ENCODE measurements at regions not wholly inside any gene's neighbourhood (a gene's known extent, or its start where the extent isn't known, plus 50 kb on each side); places are given as distances from the start of the nearest gene placed in this dataset.

DNA sequence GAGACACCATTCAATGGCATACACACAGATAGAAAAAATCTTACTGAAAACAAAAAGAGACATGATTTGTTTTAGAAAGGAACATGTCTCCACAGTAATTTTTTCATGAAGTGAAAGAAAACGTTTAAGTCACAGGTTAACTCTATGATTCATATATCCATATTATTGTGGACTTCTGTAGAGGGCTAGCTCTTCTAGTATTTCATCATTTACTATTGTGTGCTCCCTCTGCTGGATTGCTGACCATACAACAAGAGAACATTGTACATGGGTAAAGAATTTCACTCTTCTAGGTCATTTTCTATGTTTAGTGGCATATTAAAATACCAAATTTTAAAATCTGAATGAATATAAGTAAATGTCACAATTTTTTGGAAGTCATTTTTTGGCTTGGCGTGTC, 91.8 kb upstream of the POU3F4 start:
- TF ChIP-seq ESRRA (CRISPR knock-in tag; IDR thresholded peaks at IDR 0.05; ENCODE audit: borderline replicate concordance): no peak
- TF ChIP-seq AFF4 (CRISPR knock-in tag; IDR thresholded peaks at IDR 0.05; ENCODE audit: borderline replicate concordance): no peak
- TF ChIP-seq PREB (CRISPR knock-in tag; IDR thresholded peaks at IDR 0.05; ENCODE audit: borderline replicate concordance): no peak
- no peak for TF ChIP-seq NFATC4 (CRISPR knock-in tag; IDR thresholded peaks at IDR 0.05)
- no peak for TF ChIP-seq ZSCAN18 (CRISPR knock-in tag; IDR thresholded peaks at IDR 0.05)
- CTCF ChIA-PET: no interaction called here
- Mint-ChIP-seq H3K9me3 (0 out of 2 replicates have a peak, but pooled peaks cover 6% of the 10 kb centered on the region), H3K36me3 (no peaks in the 10 kb centered on the region), H3K27ac (no peak overlapping the region), H3K4me1 (0 out of 2 replicates have a peak, but pooled peaks cover 3% of the 10 kb centered on the region), H3K27me3 (ENCODE audit: low read depth) (no peaks in the 10 kb centered on the region; the same call in 1 of the 2 replicates), H3K4me3 (no peak overlapping the region)
- DNase-seq (ENCODE audit: low spot score) (no peak), ATAC-seq (peak; percentile 34; the same call in 1 of the 2 replicates)
- POLR2A ChIA-PET: no interaction called here

DNA sequence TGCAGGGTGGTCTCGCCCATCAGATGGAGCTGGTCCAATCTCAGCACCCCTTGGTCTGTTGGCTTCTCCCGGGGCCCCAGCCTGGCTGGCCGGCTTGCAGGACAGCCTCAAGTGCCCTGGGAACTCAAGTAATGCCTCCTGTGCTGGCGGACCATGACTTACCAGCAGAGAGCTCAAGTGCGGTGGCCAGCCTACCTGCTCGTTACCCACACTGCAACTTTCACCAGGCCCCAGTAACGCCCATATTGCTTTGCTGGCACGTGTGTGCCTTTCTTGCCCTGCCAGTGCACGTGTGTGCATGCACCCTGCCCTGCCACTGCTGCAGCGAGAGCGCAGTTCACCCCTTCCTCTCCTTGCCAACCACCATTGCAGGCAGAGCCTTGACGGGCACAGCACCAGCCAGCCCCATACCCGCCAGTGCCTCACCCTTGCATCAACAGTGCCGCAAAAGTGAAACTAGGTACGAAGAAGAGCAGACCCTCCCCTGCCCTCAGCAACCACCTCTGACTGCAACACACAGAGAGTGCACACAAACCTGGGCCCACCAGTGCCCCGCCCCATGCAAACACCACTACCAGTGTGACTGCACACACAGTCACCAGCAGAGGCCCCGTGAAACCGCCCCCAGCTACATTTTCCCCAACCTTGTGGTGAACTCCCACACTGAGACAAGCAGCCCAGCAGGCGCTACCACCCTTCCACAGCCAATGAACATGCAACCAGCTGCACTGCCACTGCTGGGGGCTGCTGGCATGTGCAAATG, 88.9 kb upstream of the POU3F4 start:
- POLR2A ChIA-PET: no interaction called here
- H3K9me3 Mint-ChIP-seq: peaks cover 19% of the 10 kb centered on the region

GRCh38 chrX:83422836-83423235, 85.3 kb upstream of the POU3F4 start:
- H3K27ac Mint-ChIP-seq: no peak overlapping the region
- ATAC-seq: no peak
- H3K4me1 Mint-ChIP-seq: 0 out of 2 replicates have a peak, but pooled peaks cover 3% of the 10 kb centered on the region
- H3K9me3 Mint-ChIP-seq: peaks cover 23% of the 10 kb centered on the region
- no peak for DNase-seq (ENCODE audit: low spot score)
- ChIA-PET POLR2A (no interaction called here), CTCF (no interaction called here)
- no peaks in the 10 kb centered on the region for H3K27me3 Mint-ChIP-seq (ENCODE audit: low read depth)
- no peak overlapping the region for H3K4me3 Mint-ChIP-seq
- peaks cover 18% of the 10 kb centered on the region for H3K36me3 Mint-ChIP-seq
- TF ChIP-seq, protein P1, sequence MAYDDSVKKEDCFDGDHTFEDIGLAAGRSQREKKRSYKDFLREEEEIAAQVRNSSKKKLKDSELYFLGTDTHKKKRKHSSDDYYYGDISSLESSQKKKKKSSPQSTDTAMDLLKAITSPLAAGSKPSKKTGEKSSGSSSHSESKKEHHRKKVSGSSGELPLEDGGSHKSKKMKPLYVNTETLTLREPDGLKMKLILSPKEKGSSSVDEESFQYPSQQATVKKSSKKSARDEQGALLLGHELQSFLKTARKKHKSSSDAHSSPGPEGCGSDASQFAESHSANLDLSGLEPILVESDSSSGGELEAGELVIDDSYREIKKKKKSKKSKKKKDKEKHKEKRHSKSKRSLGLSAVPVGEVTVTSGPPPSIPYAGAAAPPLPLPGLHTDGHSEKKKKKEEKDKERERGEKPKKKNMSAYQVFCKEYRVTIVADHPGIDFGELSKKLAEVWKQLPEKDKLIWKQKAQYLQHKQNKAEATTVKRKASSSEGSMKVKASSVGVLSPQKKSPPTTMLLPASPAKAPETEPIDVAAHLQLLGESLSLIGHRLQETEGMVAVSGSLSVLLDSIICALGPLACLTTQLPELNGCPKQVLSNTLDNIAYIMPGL (CRISPR knock-in tag; IDR thresholded peaks at IDR 0.05): no peak
- no peak for TF ChIP-seq SMAD3 (CRISPR knock-in tag; IDR thresholded peaks at IDR 0.05; ENCODE audit: borderline replicate concordance)
- no peak for TF ChIP-seq GRHL2 (CRISPR knock-in tag; IDR thresholded peaks at IDR 0.05; ENCODE audit: insufficient replicate concordance, severe bottlenecking)
- no peak for TF ChIP-seq USF2 (CRISPR knock-in tag; IDR thresholded peaks at IDR 0.05)
- TF ChIP-seq NR1H2 (CRISPR knock-in tag; IDR thresholded peaks at IDR 0.05): no peak
- no peak for TF ChIP-seq USF1 (CRISPR knock-in tag; IDR thresholded peaks at IDR 0.05)
- TF ChIP-seq SOX15 (CRISPR knock-in tag; IDR thresholded peaks at IDR 0.05): no peak
- TF ChIP-seq KAT7 (CRISPR knock-in tag; IDR thresholded peaks at IDR 0.05; ENCODE audit: borderline replicate concordance): no peak
- no peak for TF ChIP-seq SMAD4 (CRISPR knock-in tag; IDR thresholded peaks at IDR 0.05)
- TF ChIP-seq EMX1 (CRISPR knock-in tag; IDR thresholded peaks at IDR 0.05): no peak
- TF ChIP-seq, protein P2, sequence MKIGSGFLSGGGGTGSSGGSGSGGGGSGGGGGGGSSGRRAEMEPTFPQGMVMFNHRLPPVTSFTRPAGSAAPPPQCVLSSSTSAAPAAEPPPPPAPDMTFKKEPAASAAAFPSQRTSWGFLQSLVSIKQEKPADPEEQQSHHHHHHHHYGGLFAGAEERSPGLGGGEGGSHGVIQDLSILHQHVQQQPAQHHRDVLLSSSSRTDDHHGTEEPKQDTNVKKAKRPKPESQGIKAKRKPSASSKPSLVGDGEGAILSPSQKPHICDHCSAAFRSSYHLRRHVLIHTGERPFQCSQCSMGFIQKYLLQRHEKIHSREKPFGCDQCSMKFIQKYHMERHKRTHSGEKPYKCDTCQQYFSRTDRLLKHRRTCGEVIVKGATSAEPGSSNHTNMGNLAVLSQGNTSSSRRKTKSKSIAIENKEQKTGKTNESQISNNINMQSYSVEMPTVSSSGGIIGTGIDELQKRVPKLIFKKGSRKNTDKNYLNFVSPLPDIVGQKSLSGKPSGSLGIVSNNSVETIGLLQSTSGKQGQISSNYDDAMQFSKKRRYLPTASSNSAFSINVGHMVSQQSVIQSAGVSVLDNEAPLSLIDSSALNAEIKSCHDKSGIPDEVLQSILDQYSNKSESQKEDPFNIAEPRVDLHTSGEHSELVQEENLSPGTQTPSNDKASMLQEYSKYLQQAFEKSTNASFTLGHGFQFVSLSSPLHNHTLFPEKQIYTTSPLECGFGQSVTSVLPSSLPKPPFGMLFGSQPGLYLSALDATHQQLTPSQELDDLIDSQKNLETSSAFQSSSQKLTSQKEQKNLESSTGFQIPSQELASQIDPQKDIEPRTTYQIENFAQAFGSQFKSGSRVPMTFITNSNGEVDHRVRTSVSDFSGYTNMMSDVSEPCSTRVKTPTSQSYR (CRISPR knock-in tag; IDR thresholded peaks at IDR 0.05): no peak
- no peak for TF ChIP-seq PRRX2 (CRISPR knock-in tag; IDR thresholded peaks at IDR 0.05)

More for the DNA sequence above, 88.9 kb upstream of the POU3F4 start:
- CTCF ChIA-PET: no interaction called here
- no peak overlapping the region for H3K4me3 Mint-ChIP-seq
- DNase-seq (ENCODE audit: low spot score) (no peak), ATAC-seq (no peak)
- no peaks in the 10 kb centered on the region for H3K27me3 Mint-ChIP-seq (ENCODE audit: low read depth)
- no peak overlapping the region for H3K27ac Mint-ChIP-seq
- no peak for TF ChIP-seq GRHL2 (CRISPR knock-in tag; IDR thresholded peaks at IDR 0.05; ENCODE audit: insufficient replicate concordance, severe bottlenecking)
- TF ChIP-seq MYBL2 (CRISPR knock-in tag; IDR thresholded peaks at IDR 0.05): no peak
- no peak for TF ChIP-seq ZBTB21 (CRISPR knock-in tag; IDR thresholded peaks at IDR 0.05; ENCODE audit: borderline replicate concordance)
- H3K36me3 Mint-ChIP-seq: peaks cover 15% of the 10 kb centered on the region
- H3K4me1 Mint-ChIP-seq: 0 out of 2 replicates have a peak, but pooled peaks cover 3% of the 10 kb centered on the region

Measured in WTC11 (cell line).